HG02759 (cell line): ENCODE measurements at regions not wholly inside any gene's neighbourhood (a gene's known extent, or its start where the extent isn't known, plus 50 kb on each side); places are given as distances from the start of the nearest gene placed in this dataset.

Source experiments
- ATAC-seq: cut with Tn5 transposase; IDR thresholded peaks from one replicate; pipeline ENCODE4 v1.9.1; 2021; ENCODE audit warnings: mild to moderate bottlenecking, moderate library complexity; ENCODE audit not compliant: unreplicated experiment

DNA sequence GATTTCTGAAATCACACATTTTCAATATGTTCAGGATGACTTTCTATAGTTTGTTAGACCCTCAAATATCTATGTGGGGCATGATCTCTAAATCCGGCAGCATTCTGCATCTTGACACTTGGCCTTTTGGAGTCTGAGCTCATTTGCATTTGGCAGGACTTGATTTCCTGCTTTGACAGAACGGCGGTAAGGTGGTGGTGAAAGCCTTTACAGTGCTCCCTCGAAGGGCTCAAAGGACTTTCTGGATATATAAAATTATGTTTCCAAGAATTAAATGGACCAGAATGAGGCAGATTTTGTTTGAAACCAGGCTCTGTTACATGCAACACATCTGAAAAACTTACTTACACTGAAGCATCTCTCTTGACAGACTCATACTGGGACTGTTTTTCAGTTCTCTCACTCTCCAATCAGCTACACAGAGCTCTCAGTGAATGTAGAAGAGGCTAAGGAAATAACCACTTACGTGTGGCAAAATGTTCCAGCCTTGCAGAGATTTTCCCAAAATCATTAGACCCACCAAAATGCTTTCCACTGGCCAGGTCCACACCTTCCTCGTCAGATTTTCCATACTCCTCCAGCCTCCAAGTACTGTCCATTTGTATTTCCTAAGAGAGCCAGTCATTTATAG, 207.2 kb downstream of the SPRY2 start:
- no peak for ATAC-seq

DNA sequence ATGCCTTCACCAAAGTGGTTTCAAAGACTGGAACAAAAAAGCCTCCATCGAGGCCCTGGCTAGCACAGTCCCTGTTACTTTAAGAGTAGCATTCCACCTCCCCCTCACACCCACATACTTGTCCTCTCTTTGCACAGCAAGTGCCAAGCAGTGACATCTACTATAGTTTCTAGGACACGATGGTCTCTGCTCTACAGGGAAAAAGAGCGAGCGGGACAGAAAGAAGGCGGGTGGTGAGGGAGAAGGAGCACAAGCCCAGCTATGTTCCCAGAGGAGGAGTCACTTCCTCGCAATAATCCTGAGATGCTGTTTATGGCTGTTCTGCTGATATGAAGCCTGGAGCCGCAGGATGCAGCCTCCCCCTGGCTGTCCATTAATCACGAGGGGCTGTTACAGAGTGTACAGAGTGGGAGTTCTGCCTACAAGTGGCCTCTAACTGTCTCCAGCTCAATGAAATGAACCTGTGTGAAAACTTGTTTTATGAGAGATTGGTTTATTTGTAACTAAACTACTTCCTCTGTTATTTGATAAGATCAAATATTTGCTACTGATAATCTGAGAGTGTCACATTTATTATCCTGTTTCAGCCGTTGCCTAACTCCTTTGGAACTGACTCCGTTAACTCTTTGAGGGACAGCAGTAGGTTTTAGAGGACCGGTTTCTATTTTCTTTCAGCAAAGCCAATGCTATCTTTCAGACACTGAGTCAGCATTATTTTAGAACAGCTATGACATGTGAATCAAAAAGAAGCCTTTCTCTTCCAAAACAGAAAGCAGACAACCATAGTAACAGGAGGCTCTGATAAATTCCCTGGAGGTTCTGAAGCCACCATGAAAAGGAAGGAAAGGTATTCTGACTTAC, 208.0 kb downstream of the SPRY2 start:
- ATAC-seq, result no peak

DNA sequence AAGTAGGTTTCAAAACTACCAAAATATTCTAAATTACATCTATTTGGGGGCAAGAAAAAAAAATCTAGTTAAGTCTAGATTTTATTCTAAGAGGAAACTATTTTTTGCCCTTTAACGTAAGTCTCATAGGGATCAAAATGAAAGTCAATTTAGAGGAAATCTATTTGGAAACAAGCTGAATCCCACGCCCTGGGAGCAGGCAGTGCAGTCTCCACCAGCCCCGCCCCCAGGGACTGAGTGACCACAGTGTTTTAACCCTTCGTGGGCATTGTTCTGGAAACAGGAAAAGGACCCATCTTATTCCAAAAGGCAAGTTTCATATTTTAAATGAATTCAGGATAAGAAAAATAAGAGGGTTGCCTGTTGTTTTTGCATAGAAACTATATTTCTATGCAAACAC, 209.7 kb downstream of the SPRY2 start:
- no peak for ATAC-seq

DNA sequence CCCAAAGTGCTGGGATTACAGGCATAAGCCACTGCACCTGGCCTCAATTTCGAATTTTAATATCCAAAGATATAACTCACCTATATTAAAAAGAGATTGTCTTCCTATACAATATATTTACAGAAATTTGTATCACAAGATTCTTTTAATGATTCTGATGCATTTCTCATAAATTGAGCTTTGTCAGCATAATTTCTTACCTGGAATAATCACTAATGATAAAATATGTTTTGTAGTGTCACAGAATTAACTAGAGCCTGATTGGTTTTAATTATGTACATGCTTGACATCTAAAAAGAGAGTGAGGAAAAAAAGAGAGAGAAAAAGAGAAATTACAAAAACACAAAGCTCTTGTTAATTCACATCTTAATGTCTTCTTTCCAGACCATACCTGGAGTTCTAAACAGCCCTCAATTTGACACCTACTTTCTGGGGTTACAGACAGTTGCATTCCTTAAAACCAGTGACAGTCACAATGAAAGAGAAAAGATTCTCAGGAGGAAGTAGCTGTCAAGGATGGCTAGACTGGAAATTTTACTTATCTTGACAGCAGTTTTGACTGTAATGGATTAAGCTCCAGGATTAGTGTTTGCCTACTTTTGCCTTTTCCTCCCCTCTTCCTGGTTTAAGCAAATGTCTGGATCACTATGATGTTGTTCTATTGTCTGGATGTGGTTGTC, 214.4 kb downstream of the SPRY2 start:
- no peak for ATAC-seq

DNA sequence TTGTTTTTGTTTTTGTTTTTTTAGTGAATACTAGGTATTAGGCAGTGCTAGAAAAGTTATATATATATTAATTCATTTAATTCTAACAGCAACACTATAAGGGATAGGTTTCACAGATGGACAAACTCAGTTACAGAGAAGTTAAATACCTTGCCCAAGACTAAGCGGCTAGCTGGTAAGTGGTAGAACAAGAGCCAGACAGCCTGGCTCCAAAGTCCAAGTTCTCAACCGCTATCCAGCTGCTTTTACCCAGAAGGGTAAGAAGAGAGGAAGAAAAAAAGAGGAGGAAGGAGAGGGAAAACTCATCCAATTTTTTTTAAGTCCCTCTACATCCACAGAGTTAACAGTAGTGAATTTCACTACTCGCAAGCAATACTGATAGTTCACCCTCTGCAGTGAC, 217.0 kb downstream of the SPRY2 start:
- ATAC-seq, result no peak

DNA sequence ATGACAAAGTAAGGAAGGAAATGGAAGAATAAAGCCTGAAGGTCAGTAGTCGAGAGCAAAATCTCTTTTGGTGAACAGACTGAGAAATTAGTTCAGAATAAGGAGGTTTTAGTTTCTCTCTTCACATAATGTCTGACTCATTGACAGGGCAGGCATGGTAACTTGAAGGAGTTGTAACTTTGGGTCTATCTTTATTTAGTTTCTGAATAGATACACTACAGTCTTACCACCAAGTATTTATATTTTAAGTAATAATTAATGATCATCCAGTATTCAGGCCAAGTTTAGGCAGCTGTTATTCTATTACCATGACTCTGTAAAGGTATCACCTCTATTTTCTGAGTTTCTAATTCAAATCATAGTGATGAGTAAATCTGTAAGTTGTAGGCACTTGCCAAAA, 219.9 kb downstream of the SPRY2 start:
- no peak for ATAC-seq

DNA sequence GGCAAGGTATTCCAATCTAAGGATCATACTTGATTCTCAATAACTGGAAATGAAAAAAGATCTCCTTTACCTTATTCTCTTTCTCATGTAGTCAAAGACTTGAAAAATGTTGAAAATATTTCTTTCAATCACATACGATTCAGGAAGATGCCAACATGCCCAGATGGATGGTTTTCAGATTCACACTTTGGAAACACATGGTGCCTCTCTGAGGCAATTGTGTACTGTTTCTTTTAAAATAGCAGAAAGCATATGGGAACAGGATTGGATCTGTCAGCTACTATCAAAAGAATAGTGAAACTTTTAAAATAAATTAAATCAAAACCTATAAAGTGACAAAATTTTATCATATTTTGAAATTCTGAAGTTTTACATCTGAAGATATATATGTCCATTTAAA, 222.4 kb downstream of the SPRY2 start:
- no peak for ATAC-seq

DNA sequence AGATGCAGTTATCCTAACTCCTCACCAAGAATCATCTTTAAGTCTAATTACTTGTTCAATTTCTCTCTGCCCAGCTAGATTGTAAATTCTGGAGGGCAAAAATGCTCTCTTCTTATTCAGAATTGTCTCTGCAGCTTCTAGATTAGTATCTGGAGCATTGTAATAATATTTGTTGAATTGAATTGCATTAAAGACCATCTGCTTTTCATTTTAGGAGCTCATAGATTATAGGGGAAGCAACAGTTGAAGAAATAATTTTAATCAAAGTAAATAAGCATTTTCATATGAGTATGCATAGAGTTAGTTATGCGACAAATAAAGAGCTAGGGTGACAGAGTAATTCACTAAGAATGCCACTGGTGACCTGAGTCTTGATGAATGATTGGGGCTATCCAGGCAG, 222.8 kb downstream of the SPRY2 start:
- ATAC-seq, result no peak

DNA sequence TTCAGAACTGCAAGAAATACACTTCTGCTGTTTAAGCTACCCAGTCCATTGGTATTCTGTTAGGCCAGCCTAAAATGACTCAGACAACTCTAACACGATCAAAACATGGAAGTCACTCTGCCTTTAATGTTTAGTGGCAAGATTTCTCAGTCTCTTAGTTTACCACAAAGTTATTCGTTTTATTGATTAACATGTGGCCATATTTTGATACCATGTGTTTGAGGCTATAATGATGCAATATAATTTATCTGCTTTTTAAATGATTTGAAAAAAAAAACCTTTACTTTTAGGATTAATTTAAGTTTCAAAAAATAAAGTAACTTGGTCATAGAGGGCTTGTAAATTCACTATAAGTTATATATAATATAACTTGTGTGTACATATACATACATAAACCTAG, 223.4 kb downstream of the SPRY2 start:
- no peak for ATAC-seq

DNA sequence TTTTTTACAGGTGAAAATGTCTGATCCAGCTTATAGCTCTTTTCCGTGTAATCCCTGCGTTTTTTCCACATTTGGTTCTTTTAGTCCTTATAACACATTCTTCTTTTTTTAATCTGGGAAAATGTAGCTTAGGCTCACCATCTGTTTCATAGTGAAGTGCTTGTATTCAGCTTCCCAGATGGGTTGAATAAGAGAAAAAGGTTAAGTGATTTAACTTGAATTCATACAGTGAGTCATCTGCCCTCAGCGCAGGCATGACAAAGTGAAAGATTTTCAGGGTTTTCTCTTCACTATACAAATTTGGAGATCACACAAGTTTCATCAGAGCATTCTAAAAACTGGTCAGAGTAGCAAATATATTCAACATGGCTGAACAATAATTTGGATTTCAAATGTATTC, 224.8 kb downstream of the SPRY2 start:
- no peak for ATAC-seq

DNA sequence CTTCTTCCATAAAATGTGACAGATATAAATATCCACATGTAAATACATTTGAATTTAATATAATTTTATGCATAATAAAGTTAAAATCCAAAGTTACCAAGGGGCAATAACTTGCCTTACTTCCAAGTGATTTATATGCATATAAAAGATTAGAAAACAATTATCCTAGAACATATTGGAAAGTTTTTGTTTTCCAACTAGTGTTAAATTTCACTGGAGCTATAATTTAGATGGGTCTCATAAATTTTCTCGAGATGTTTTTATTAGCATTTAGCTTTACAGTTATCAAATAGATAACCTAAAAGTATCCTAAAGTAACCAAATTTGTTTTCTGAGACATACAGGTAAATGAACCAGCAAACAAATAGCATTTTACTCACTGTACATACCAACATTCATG, 225.3 kb downstream of the SPRY2 start:
- ATAC-seq, result no peak

DNA sequence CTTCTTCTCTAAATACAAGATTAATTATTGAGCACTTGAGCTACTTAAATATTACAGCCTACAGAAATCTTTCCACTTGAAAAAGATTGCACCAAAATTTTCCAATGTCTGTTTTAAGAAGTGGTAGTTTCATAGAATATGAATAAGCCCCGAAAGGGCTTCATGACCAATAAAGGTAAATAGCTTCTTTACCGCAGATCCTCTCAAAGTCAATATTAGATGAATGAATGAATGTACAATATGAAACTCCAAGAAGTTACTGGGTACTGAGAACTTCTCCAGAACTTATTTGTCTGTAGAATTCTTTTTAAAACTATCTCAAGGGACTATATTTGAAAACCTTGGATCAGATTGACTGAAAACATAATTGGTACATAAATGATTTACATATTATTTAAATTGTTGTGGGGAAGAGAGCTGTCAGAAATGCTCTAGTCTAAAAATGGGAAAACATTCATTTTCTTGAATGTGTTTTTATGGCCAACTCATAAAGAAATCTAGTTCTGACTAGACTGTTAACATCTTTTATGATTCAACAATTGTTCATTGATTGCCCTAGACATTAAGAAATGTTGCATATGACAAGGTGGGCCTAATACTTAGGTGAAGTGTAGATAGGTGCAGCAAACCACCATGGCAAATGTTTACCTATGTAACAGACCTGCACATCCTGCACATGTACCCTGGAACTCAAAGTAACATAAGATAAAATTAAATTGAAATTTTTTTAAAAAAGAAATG, 227.0 kb downstream of the SPRY2 start:
- ATAC-seq, result no peak

DNA sequence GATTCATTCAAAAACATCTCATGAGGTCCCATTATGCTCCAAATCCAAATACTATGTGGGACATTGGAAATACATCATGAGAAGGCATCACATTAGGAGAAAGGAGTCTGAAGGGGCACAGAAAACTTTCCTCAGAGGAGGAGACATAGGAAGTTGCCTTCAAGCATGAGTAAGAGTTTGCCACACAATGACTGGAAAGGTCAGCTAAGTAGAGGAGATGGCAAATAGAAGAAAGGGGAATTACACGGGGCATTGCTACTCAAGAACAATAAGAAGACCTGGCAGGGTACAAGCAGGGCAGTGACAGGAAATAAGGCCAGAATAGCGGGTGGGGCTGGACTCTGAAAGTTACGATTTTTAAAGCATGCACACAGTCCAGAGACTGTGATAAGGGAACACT, 231.6 kb downstream of the SPRY2 start:
- ATAC-seq, result no peak

DNA sequence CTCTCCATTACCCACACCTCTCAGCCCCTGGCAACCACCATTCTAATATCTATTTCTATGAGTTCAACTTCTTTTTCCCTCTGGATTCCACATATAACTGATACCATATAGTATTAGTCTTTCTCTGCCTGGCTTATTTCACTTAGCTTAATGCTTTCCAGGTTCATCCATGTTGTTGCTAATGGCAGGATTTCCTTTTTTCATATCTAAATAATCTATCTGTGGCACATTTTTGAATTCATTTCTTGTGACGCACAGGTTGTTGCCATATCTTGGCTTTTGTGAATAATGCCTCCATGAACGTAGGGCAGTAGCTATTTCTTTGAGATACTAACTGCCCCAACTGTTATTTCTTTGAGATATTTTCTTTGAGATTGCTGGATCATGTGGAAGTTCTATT, 235.6 kb downstream of the SPRY2 start:
- no peak for ATAC-seq

DNA sequence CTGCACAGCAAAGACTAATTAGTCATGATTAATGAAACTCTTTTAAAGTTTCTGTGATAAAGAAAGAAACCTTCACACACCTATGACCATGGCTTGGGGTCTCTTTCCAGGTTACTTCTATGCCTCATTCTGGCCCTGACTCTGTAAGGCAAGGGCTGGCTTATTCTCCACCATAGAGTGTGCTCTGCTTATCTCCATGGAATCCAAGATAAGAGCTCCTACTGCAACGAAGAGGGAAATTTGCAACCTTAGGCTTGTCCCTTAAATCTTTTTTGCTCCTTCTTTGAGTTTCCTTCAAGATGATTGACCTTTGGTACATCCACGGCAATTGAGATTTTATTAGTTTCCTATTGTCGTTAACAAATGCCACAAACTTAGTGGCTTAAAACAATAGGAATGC, 239.9 kb downstream of the SPRY2 start:
- ATAC-seq, result no peak

DNA sequence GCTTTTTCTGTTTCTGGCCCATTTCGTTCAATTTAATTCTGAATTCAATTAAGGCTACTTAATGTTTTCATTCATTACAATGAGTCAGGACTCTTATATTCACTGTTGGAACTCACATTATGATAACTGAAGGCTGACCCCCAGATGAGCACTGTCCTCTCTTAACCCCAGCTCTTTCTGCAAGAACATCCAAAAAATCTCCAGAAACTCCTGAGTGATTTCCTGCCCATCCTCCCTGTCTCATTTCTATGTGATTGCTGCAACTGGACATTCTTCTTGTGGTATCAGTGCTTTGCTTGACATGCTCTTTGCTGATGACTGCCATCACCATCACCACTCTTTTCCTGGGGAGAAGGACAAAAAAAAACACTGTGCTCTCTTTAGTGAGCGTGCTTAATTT, 240.3 kb downstream of the SPRY2 start:
- no peak for ATAC-seq

DNA sequence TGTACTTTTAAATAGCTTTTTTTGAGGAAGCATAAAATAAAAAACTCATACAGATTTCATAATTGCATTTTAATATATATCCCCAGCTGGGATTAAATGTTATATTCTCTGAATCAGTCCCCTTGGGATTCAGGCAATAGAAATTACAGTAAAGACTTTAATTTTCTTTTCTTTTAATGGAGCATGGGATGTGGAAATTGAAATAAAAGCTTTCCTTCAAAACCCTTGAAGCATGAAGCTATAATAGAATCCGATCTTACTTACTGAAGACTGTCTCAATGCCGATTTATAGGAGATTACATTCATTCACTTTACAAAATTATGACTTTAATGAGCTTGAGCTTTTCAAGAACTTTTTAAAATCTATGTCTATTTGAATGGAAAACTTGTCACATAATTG, 243.4 kb downstream of the SPRY2 start:
- no peak for ATAC-seq

DNA sequence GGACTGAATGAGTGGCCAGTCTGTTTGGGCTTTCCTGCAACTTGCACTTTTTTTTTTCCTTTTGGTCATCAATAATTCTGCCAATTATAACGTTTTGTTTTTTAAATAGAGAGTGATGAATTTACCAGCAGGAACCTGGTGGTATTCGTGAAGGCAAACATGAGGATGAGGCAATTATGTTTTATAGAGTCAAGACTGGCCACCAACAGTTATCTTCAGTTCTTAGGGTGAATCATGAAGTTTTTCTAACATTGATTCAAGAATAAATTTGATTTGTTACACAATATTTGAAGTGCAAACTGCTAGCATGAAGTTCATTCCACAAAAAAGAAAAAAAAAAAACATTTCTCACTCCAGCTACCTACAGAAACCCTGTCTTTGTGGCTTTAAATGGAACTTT, 244.5 kb downstream of the SPRY2 start:
- no peak for ATAC-seq

DNA sequence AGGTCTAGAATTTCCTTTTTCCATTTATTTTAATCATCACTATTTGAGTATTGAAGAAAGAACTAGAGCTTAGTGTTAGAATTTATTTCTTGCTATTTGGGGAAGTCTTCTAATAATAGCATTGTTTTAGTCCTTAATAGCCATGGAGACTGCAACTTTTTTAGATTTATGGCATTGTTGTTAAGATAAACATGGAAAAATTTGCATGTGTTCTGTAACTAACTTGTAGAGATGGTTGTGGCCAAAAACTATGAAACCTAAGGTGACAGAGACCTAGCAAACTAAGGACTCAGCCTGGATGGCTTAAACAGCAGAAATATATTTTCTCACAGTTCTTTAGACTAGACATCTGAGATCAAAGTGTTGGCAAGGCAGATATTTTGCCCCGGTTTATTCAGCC, 246.4 kb downstream of the SPRY2 start:
- ATAC-seq, result no peak

DNA sequence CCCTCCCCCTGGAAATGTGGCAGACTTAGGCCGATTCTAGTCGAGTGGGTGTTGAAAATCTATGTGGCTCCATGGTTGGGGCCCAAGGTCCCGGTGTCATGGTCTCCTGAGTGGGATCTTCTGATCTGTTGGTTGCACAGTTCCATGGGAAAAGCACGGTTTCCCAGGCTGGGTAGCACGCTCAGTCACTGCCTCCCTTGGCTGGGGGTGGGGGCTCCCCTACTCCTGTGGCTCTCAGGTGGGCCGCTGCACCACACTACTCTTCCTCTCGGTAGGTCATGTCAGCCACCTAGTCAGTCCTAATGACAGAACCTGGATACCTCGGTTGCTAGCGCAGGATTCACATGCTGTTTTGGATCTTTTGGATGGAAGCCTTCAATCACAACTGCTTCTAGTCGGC, 247.0 kb downstream of the SPRY2 start:
- no peak for ATAC-seq

DNA sequence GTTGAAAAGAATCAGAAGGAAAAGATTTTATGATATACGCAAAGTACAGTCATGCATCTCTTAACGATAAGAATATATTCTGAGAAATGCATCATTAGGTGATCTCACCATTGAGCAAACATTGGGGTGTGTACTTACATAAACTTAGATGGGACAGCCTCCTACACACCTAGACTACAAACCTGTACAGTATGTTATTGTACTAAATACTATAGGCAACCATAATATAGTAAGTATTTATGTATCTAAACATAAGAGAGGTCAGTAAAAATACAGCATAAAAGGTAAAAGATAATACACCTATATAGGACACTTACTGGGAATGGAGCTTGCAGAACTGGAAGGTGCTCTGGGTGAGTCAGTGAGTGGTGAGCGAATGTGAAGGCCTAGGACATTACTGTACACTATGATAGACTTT, 254.6 kb downstream of the SPRY2 start:
- ATAC-seq, result no peak
